SK-N-SH treated with all-trans-retinoic acid at 6 μM for 48 hours (cell line): ENCODE measurements at regions not wholly inside any gene's neighbourhood (a gene's known extent, or its start where the extent isn't known, plus 50 kb on each side); places are given as distances from the start of the nearest gene placed in this dataset.

Source experiments
- ARNTL ChIP-seq: fragments of 450-650 bp; formaldehyde crosslinking; IDR thresholded peaks from 2 replicates; pipeline ENCODE4 v1.5.0; 2020; ENCODE audit warnings: low read depth, mild to moderate bottlenecking, moderate library complexity, borderline replicate concordance
- GLIS3 ChIP-seq: fragments of 250-450 bp; sonication (Bioruptor Pico); IDR thresholded peaks from 2 replicates; pipeline ENCODE4 v1.5.0; 2020; ENCODE audit warnings: mild to moderate bottlenecking, moderate library complexity
- POU6F1 ChIP-seq: fragments of 250-450 bp; sonication (Bioruptor Pico); IDR thresholded peaks from 2 replicates; pipeline ENCODE4 v1.8.0; 2021; ENCODE audit warnings: low read depth, mild to moderate bottlenecking, moderate library complexity, borderline replicate concordance
- RARB ChIP-seq: fragments of 250-450 bp; sonication (Bioruptor Pico); IDR thresholded peaks from 2 replicates; pipeline ENCODE4 v1.8.0; 2021; ENCODE audit warnings: mild to moderate bottlenecking, moderate library complexity
- TSHZ2 ChIP-seq: fragments of 250-450 bp; sonication (Bioruptor Pico); IDR thresholded peaks from 2 replicates; pipeline ENCODE4 v1.5.0; 2020; ENCODE audit warnings: mild to moderate bottlenecking, moderate library complexity
- ZC3H10 ChIP-seq: fragments of 250-450 bp; sonication (Bioruptor Pico); IDR thresholded peaks from 2 replicates; pipeline ENCODE4 v1.5.1; 2021; ENCODE audit warnings: mild to moderate bottlenecking, moderate library complexity

DNA sequence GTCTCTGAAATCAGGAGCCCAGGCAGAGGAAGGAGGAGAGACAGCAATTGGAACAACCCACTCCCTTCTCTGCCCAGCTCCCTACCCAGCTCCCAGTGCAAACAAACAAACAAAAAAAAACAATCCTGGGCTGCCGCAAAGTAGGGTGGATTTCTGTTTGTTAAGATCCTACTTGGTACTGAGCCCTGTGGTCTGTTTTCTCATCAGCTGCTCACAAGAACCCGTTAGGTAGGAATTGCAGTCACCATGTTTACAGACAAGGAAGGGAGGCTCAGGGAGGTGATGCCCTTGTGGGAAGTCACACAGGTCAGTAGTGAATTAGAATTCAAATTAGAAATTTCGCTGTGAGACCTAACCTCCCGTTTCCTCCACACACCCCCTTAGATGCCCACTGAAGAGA is 128.8 kb upstream of the RAD23B start:
- no peak for TF ChIP-seq ARNTL (CRISPR knock-in tag)
- no peak for TF ChIP-seq ZC3H10 (CRISPR knock-in tag)
- TF ChIP-seq RARB: no peak
- TF ChIP-seq TSHZ2: no peak
- no peak for TF ChIP-seq POU6F1 (CRISPR knock-in tag)
- no peak for TF ChIP-seq GLIS3 (CRISPR knock-in tag)
